Bronchial epithelial cell (primary cell): ENCODE measurements at regions not wholly inside any gene's neighbourhood (a gene's known extent, or its start where the extent isn't known, plus 50 kb on each side); places are given as distances from the start of the nearest gene placed in this dataset.

Experiments used
- DNase-seq: peaks from one replicate; pipeline ENCODE4 v3.0.0-alpha.2; 2010; ENCODE audit warnings: low read depth
- FAIRE-seq: peaks from 2 replicates; lab custom pipeline; 2011; peaks lifted over from hg19 to GRCh38; lab: Jason Lieb, UNC
- H3K27me3 ChIP-seq: 2 replicates; pipeline ENCODE4 v1.5.1; 2011; ENCODE audit warnings: low read length; ENCODE audit not compliant: control insufficient read depth, insufficient read depth
- H3K36me3 ChIP-seq: 2 replicates; pipeline ENCODE4 v1.5.1; 2011; ENCODE audit warnings: low read length; ENCODE audit not compliant: control insufficient read depth, insufficient read depth
- H3K4me3 ChIP-seq: 2 replicates; pipeline ENCODE4 v1.5.1; 2011; ENCODE audit warnings: mild to moderate bottlenecking, low read depth, low read length, control low read depth
- TF ChIP-seq, protein P1 (sequence below): IDR thresholded peaks from 2 replicates; pipeline ENCODE4 v1.5.1; 2011; ENCODE audit warnings: mild to moderate bottlenecking, moderate library complexity, low read length, control low read depth, inconsistent platforms; ENCODE audit not compliant: insufficient read depth, severe bottlenecking

DNA sequence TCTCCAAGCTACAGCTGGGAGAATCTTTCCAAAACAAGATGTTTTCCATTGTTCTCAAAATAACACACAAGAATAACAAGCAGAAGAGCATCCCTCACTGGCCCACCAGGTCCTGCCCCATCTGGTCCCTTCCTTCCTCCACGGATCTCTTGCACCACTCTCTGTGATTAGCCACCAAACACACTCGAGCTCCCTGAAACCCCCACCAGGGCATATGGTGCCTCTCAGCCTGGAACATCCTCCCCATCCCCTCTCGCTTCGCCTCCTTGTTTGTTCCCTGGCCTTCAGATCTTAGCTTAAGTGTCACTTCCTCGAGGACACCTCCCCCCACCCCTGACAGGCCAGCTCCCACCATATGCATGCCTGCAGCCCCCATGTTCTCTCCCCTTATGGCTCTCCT is 496.6 kb upstream of the PROK2 start:
- no peak overlapping the region for H3K4me3 ChIP-seq
- DNase-seq: no peak
- TF ChIP-seq, protein P1, sequence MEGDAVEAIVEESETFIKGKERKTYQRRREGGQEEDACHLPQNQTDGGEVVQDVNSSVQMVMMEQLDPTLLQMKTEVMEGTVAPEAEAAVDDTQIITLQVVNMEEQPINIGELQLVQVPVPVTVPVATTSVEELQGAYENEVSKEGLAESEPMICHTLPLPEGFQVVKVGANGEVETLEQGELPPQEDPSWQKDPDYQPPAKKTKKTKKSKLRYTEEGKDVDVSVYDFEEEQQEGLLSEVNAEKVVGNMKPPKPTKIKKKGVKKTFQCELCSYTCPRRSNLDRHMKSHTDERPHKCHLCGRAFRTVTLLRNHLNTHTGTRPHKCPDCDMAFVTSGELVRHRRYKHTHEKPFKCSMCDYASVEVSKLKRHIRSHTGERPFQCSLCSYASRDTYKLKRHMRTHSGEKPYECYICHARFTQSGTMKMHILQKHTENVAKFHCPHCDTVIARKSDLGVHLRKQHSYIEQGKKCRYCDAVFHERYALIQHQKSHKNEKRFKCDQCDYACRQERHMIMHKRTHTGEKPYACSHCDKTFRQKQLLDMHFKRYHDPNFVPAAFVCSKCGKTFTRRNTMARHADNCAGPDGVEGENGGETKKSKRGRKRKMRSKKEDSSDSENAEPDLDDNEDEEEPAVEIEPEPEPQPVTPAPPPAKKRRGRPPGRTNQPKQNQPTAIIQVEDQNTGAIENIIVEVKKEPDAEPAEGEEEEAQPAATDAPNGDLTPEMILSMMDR: no peak
- peaks cover 5% of the 10 kb centered on the region for H3K27me3 ChIP-seq
- no peaks in the 10 kb centered on the region for H3K36me3 ChIP-seq
- no peak for FAIRE-seq

DNA sequence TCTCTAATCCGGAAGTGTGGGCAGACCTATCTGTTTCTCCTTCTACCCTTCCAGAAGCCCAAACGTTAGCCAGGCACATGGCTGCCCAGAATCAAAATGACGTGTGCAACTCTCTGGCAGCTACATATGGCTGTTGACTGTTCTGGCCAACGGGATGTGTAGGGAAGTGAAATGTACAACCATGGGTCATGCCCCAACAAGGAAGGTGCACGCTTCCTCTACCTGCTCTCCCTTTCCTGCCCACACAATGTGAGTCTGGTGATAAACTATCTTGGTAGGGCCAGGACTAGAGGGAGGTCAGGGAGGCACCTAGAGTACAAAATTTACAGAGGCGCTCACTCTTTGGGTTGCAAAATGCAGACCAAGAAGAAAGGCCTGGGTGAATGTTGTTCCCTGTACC is 495.9 kb upstream of the PROK2 start:
- no peaks in the 10 kb centered on the region for H3K36me3 ChIP-seq
- no peak overlapping the region for H3K4me3 ChIP-seq
- no peak for FAIRE-seq
- H3K27me3 ChIP-seq: peaks cover 4% of the 10 kb centered on the region
- TF ChIP-seq, protein P1: no peak
- no peak for DNase-seq

DNA sequence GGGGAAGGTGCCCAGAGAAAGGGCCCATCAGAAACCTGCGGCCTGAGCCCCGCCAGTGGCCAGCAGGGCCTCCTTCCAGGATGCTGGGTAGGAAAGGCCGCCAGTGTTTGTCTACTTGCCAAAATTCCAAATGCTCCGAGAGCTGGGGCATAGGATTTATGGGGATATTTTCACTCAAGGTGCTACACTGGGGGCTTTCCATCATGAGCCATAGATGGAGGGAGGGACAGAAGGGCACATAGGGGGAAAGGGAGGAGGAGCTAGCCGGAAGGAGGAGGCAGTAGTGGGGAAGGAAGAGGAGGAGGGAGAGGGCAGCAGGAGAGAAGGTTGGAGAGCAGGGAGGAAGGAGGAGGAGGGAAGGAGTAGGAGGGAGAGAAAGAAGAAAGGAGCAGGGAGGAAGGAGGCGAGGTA is 494.7 kb upstream of the PROK2 start:
- H3K27me3 ChIP-seq: peaks cover 4% of the 10 kb centered on the region
- TF ChIP-seq, protein P1: no peak
- H3K36me3 ChIP-seq: no peaks in the 10 kb centered on the region
- DNase-seq: no peak
- H3K4me3 ChIP-seq: no peak overlapping the region
- FAIRE-seq: no peak

DNA sequence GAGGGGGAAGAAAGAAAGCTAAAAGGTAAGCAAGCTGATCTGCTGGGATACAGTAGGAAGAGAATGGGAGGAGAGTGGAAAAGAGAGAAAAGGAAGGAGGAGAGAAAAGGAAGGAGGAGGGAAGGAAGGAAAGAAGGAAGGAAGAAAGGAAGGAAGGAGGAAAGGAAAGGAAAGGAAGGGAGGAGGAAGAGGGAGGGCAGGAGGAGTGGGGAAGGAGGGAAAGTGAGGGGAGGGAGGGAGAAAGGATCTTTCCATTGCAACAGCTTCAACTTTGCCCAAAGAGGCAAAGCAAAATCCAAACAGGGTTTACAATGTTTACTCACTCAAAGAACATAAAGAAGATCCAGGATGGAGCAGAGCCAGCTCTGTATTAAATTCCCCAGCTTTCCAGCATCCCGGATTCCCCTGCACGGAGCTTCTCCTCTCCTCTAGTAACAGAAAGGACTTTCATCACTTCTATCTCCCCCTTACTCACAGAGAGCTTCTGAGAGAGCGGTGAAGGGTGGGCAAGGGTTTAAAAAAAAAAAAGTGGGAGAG is 494.2 kb upstream of the PROK2 start:
- FAIRE-seq (no peak), DNase-seq (no peak)
- H3K27me3 ChIP-seq: peaks cover 4% of the 10 kb centered on the region
- no peaks in the 10 kb centered on the region for H3K36me3 ChIP-seq
- TF ChIP-seq, protein P1: no peak
- no peak overlapping the region for H3K4me3 ChIP-seq

DNA sequence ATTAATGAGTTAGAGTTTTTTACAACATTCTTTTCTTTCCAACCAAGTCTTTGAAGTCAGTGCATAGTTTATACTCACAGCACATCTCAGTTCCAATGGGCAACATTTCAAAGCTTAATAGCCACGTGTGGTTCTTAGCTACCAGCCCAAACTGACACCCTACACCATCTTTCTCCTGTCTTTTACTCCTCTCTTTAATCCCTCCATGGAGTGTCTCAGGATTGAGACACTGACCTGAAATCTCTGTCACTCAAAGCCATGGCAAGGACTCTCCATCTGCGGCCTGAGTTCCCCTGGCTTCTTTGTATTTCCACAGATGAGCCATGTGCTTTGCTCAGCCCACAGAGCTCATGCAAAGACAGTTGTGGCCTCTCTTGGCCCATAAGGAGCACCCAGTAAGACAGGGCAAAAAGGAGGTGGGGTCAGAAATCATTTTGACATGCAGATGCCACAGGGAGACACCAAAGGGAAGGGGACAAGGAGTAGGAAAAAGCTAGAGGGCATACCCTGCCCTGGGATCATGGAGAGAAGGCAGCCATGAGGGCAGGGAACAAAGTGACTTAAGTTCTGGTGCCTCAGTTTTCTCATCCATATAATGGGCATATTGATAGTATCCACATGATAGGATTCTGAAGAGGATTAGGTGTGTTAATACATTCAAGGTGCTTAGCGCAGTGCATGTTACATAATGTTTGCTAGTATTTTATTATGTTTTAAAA is 493.6 kb upstream of the PROK2 start:
- no peak for FAIRE-seq
- TF ChIP-seq, protein P1: no peak

More for the DNA sequence above, 493.6 kb upstream of the PROK2 start:
- Histone ChIP-seq H3K36me3 (no peaks in the 10 kb centered on the region), H3K27me3 (peaks cover 4% of the 10 kb centered on the region), H3K4me3 (no peak overlapping the region)
- DNase-seq: no peak
